ENCODE measurements at regions not wholly inside any gene's neighbourhood (a gene's known extent, or its start where the extent isn't known, plus 50 kb on each side); places are given as distances from the start of the nearest gene placed in this dataset.

- no peak for DNase-seq (ENCODE audit: low spot score)
Measured at GRCh38 chr1:181327796-181328195, 155.5 kb upstream of the CACNA1E start.

- no peak for DNase-seq (ENCODE audit: low spot score)
Measured at GRCh38 chr1:181334724-181335123, 148.6 kb upstream of the CACNA1E start.

- DNase-seq (ENCODE audit: low spot score), result no peak
Measured at GRCh38 chr1:181335631-181336030, 147.7 kb upstream of the CACNA1E start.

GRCh38 chr1:181341026-181341632 is 142.2 kb upstream of the CACNA1E start:
- DNase-seq (ENCODE audit: low spot score), result no peak

GRCh38 chr1:181344091-181344490 is 139.2 kb upstream of the CACNA1E start:
- DNase-seq (ENCODE audit: low spot score), result no peak

GRCh38 chr1:181345146-181345545 is 138.2 kb upstream of the CACNA1E start:
- no peak for DNase-seq (ENCODE audit: low spot score)

- DNase-seq (ENCODE audit: low spot score), result no peak
Measured at GRCh38 chr1:181347495-181348390, 135.6 kb upstream of the CACNA1E start.

- no peak for DNase-seq (ENCODE audit: low spot score)
Measured at GRCh38 chr1:181349512-181349911, 133.8 kb upstream of the CACNA1E start.

- DNase-seq (ENCODE audit: low spot score), result no peak
Measured at GRCh38 chr1:181350131-181350530, 133.2 kb upstream of the CACNA1E start.

- DNase-seq (ENCODE audit: low spot score), result no peak
Measured at GRCh38 chr1:181351740-181352139, 131.6 kb upstream of the CACNA1E start.

GRCh38 chr1:181352695-181353094 is 130.6 kb upstream of the CACNA1E start:
- DNase-seq (ENCODE audit: low spot score), result no peak

- DNase-seq (ENCODE audit: low spot score), result no peak
Measured at GRCh38 chr1:181353526-181353925, 129.8 kb upstream of the CACNA1E start.

GRCh38 chr1:181354865-181355264 is 128.5 kb upstream of the CACNA1E start:
- no peak for DNase-seq (ENCODE audit: low spot score)

GRCh38 chr1:181356505-181357340 is 126.6 kb upstream of the CACNA1E start:
- DNase-seq (ENCODE audit: low spot score), result no peak

GRCh38 chr1:181359012-181359411 is 124.3 kb upstream of the CACNA1E start:
- no peak for DNase-seq (ENCODE audit: low spot score)

- no peak for DNase-seq (ENCODE audit: low spot score)
Measured at GRCh38 chr1:181364801-181365200, 118.5 kb upstream of the CACNA1E start.

GRCh38 chr1:181366910-181367309 is 116.4 kb upstream of the CACNA1E start:
- no peak for DNase-seq (ENCODE audit: low spot score)

GRCh38 chr1:181369416-181369815 is 113.9 kb upstream of the CACNA1E start:
- DNase-seq (ENCODE audit: low spot score), result no peak

GRCh38 chr1:181383695-181384094 is 99.6 kb upstream of the CACNA1E start:
- DNase-seq (ENCODE audit: low spot score), result no peak

- DNase-seq (ENCODE audit: low spot score), result no peak
Measured at GRCh38 chr1:181386340-181386739, 97.0 kb upstream of the CACNA1E start.

- no peak for DNase-seq (ENCODE audit: low spot score)
Measured at GRCh38 chr1:181386951-181387350, 96.4 kb upstream of the CACNA1E start.

GRCh38 chr1:181387702-181388101 is 95.6 kb upstream of the CACNA1E start:
- no peak for DNase-seq (ENCODE audit: low spot score)

All from CD4-positive, alpha-beta T cell treated with Interleukin-6 at 100 ng/mL for 8 hours (primary cell).